IPS-NIHi11 (cell line): ENCODE measurements at regions not wholly inside any gene's neighbourhood (a gene's known extent, or its start where the extent isn't known, plus 50 kb on each side); places are given as distances from the start of the nearest gene placed in this dataset.

ENCODE experiments used
- DNase-seq: peaks from one replicate; pipeline ENCODE4 v3.0.0; 2012; ENCODE audit warnings: mixed read lengths, low spot score

GRCh38 chr12:66044731-66045130 is 85.8 kb downstream of the LLPH start:
- DNase-seq = no peak

DNA sequence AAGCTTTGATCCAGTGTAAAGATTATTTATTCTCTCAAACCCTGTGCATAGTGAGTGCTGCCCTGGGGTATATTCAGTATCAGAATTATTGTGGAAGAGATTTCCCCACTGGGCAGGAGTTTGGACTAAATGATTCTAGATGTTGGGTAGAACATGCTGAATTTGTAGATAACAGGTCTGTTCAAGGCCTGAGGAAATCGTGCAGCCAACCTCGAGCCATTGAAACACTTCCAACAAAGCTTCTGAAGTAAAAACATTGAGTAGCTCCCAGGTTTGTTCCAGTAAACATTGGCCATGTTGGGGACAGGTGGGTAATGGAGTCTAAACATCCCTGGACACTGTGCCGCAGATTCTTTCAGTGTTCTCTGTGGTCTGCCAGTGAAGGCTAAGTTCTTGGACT is 87.5 kb downstream of the LLPH start:
- no peak for DNase-seq

GRCh38 chr12:66041651-66042363 is 88.7 kb downstream of the LLPH start:
- no peak for DNase-seq

GRCh38 chr12:66036317-66036716 is 94.2 kb downstream of the LLPH start:
- peak; percentile 44 for DNase-seq

DNA sequence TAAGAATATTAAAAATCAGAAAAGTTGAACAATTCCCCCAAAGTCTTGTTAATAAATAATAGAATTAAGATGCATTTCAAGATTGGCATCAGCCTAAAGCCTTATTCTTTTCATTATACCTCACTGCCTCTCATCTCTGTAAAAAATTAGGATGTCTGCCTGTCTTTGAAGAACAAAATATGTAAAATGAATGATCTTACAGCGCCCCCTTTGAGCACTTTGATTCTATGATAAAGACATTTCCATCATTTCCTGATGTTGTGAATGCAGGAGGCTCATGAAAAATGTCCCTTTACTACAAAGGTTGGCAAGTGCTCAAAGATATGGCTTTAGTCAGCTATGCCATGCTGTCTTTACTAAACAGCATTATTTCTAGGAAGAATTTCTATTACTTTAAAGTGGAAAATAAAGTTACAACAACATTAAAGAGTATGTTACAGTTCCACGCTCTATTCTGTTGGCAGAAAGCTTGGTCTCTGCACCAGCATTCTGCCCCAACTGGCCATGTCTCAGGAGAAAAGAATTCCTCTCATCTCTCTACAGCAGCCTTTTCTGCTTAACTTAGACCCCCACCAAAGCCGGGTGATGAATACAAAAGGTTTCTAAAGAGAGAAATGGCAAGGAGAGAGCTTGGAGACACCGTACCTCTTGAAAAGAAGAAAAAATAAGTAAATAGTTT is 95.1 kb downstream of the LLPH start:
- DNase-seq = peak; percentile 15

- no peak for DNase-seq
Measured at GRCh38 chr12:66033151-66033550, 97.4 kb downstream of the LLPH start.

GRCh38 chr12:66032739-66033138 is 97.8 kb downstream of the LLPH start:
- DNase-seq = no peak

DNA sequence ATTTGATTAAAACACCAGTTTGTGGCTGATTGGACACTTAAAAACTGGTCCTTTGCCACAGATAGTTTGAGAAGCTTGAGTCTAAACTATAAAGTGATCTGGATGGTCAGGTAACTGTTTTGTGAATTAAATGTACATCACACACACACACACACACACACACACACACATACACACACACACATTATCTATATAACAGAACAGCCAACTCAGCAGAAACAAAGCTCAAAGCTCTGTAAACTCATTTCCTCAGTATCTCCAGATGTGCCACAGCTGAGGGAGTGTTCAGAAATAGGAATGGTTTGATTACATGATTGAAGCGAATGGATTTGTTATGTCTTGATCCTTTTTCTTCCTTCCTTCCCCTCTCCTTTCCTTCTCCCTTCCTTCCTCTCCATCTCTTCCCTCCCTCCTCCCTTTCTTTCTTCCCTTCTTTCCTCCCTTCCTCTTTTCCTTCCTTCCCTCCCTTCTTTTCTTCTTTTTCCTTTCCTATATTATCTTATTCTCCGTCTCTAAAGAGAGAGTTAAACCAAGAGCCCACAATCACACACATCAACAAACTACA is 100.3 kb downstream of the LLPH start:
- DNase-seq = no peak

GRCh38 chr12:66028390-66028789 is 102.2 kb downstream of the LLPH start:
- DNase-seq = no peak

- DNase-seq = no peak
Measured at GRCh38 chr12:66025477-66025876, 105.1 kb downstream of the LLPH start.

- DNase-seq = no peak
Measured at GRCh38 chr12:66024949-66025348, 105.6 kb downstream of the LLPH start.

DNA sequence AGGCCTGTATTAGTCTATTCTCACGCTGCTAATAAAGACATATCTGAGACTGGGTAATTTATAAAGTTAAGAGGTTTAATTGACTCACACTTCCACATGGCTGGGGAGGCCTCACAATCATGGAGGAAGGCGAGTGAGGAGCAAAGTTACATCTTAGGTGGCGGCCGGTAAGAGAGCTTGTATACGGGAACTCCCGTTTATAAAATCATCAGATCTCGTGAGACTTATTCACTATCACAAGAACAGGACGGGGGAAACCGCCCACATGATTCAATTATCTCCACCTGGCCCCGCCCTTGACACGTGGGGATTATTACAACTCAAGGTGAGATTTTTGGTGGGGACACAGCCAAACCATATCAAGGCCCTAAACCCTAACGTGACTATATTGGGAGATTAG is 110.1 kb downstream of the LLPH start:
- DNase-seq = no peak

GRCh38 chr12:66017736-66018135 is 112.8 kb downstream of the LLPH start:
- no peak for DNase-seq
